ENCODE measurements at regions not wholly inside any gene's neighbourhood (a gene's known extent, or its start where the extent isn't known, plus 50 kb on each side); places are given as distances from the start of the nearest gene placed in this dataset.

- DNase-seq (ENCODE audit: low read depth, low spot score): no peak
Observed at GRCh38 chr5:119789406-119790117, 160.2 kb downstream of the FAM170A start.

DNA sequence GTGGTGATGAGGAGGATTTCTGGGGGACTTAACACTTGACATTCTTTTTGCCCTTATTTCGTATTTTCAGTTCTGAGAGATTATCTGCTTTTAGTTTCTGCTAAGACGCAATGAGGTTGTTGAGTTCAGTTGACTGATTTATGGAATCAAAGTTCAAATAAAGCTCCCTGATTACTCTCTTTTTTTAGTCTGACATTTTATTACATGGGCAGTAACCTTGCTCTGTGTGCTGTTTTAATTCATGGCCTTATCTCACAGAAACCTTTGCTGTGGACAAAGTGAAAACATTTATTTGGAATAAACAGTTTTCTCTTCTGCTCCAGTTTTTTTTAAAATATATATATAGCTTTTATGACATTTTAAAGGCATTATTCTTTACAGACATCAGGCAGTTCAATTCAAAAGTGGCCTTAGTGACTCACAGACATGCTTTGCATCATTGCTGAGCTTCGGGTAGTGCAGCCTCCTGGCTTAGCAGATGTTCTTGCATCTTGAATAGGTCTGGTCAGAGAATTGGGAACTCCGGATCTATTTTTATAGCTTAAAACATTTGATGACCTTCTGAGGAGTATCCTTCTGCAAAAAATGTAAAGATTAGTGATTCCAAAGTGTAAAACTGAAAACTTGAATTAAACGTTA, 162.9 kb downstream of the FAM170A start:
- no peak for DNase-seq (ENCODE audit: low read depth, low spot score)

GRCh38 chr5:119795768-119796167, 166.4 kb downstream of the FAM170A start:
- DNase-seq (ENCODE audit: low read depth, low spot score): no peak

GRCh38 chr5:119801570-119801969, 172.2 kb downstream of the FAM170A start:
- no peak for DNase-seq (ENCODE audit: low read depth, low spot score)

DNA sequence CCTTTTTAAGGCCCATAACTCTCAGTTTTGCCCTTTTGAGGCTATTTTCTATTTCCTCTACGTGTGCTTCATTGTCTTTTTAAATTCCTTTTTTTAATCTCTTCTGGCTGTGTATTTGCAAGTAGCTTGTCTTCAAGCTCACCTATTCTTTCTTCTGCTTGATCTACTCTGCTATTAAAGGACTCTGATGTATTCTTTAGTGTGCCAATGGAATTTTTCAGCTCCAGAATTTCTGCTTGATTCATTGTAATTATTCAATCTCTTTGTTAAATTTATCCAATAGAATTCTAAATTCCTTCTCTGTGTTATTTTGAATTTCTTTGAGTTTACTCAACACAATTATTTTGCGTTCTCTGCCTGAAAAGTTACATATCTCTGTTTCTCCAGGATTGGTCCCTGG, 178.7 kb downstream of the FAM170A start:
- DNase-seq (ENCODE audit: low read depth, low spot score): no peak

DNA sequence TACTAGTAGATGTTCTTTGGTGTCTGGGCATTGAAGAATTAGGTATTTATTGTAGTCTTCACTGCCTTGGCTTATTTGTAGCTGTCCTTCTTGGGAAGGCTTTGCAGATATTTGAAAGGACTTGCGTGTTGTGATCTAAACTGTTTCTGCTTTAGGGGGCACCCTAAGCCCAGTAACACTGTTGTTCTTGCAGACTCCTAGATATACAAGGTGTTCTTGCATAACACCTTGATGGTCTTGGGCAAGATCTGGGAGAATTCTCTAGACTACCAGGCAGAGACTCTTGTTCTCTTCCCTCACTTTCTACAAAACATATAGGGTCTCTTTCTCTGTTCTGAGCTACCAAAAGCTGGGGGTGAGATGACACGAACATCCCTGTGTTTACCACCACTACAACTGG, 179.1 kb downstream of the FAM170A start:
- no peak for DNase-seq (ENCODE audit: low read depth, low spot score)

DNA sequence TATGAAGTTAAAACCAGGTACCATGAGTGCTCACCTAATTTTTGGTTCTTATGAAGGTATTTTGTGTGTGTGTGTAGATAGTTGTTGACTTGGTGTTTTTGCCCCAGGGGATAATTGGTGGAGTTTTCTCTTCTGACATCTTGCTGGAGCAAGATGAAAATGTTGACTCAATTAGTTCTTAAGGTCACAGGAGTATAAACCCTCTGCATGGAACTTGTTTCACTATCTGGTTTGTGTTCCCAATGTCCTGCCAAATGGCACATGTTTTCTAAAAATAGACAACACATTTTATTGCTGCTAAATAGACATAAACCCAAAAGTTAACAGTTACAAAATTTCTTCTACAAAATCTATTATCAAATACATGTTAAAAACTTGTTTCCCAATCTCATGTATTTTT, 180.9 kb downstream of the FAM170A start:
- DNase-seq (ENCODE audit: low read depth, low spot score): no peak

GRCh38 chr5:119811458-119811857, 182.1 kb downstream of the FAM170A start:
- DNase-seq (ENCODE audit: low read depth, low spot score): no peak

GRCh38 chr5:119814655-119815054, 185.3 kb downstream of the FAM170A start:
- no peak for DNase-seq (ENCODE audit: low read depth, low spot score)

DNA sequence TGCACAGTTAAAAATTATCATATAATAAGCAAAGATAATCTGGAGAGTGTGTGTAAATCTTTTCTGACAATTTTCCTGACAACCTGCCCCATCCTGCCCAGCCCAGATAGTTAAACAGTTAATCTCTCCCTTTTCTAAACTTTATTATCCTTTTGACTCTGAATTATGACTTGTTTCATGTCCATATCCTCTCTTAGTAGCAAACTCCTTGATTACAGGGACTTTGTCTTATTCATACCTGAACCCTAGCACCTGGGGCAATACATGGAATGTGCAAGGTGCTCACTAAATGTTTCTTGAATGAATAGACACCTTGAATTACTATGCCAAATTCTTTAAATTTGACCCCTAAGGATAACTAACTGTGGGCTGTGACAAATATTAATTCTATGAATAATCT, 186.7 kb downstream of the FAM170A start:
- DNase-seq (ENCODE audit: low read depth, low spot score): no peak

DNA sequence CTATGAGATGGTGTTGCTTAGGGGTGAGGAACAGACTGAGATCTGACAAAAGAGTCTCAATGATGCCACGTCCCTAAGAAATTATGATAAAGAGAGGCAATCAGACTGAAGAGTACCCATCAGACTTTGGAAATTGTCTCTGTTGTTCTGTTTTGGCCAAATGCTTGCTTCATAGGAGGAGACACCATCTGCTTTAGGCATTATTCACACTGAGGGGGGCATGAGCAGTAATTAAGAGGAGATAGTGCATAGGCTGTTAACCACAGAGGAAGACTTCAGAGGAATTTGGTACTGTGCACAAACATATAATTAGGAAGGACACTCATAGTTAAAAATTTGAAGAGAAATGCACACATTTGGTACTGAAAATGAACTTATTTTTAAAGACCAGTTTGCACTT, 190.7 kb downstream of the FAM170A start:
- DNase-seq (ENCODE audit: low read depth, low spot score): no peak

- no peak for DNase-seq (ENCODE audit: low read depth, low spot score)
Observed at GRCh38 chr5:119820608-119821007, 191.2 kb downstream of the FAM170A start.

- no peak for DNase-seq (ENCODE audit: low read depth, low spot score)
Observed at GRCh38 chr5:119828541-119828940, 199.2 kb downstream of the FAM170A start.

- no peak for DNase-seq (ENCODE audit: low read depth, low spot score)
Observed at GRCh38 chr5:119829341-119829740, 200.0 kb downstream of the FAM170A start.

DNA sequence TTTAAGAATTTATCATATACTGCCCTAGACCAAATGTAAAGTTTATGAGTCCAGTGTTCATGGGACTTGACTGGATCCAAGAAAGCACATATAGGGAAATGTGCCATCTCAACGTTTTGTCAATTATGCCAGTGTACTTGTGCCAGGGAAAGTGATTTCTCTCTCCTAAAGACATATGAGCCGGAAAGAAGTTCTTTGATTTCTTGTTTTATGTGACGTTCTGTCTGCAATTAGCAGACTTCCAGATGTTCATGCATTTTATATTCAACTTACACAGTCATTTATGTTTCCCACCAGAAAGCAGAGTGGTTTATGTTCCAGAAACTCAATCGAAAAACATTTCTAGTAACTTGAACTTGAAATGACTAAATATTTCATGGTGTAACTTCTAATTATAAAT, 203.8 kb downstream of the FAM170A start:
- DNase-seq (ENCODE audit: low read depth, low spot score): no peak

GRCh38 chr5:119840175-119840574, 210.8 kb downstream of the FAM170A start:
- DNase-seq (ENCODE audit: low read depth, low spot score): no peak

- no peak for DNase-seq (ENCODE audit: low read depth, low spot score)
Observed at GRCh38 chr5:119852140-119852539, 222.8 kb downstream of the FAM170A start.

GRCh38 chr5:119860463-119860862, 231.1 kb downstream of the FAM170A start:
- DNase-seq (ENCODE audit: low read depth, low spot score): no peak

- DNase-seq (ENCODE audit: low read depth, low spot score): no peak
Observed at GRCh38 chr5:119862619-119863018, 233.3 kb downstream of the FAM170A start.

- DNase-seq (ENCODE audit: low read depth, low spot score): no peak
Observed at GRCh38 chr5:119864286-119864685, 234.9 kb downstream of the FAM170A start.

GRCh38 chr5:119873611-119874010, 244.3 kb downstream of the FAM170A start:
- DNase-seq (ENCODE audit: low read depth, low spot score): no peak

DNA sequence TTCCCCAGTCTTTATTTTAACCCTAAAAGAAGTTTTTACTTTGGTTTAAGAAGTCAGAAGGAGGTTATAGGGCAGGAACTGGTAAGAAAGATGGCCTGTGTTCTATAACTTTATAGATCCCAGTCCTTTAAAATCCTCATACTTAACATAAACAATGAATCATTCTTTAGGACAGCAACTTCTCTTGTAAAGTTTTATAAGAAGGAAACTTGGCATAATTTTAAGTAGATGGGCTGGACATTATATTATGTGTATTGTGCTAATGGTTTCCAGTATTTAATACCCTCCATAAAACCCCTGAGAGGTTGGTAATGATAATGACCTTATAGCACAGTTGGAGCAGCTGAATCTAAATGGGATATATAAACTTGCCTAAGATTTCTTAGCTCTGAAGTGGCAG, 247.2 kb downstream of the FAM170A start:
- DNase-seq (ENCODE audit: low read depth, low spot score): no peak

DNA sequence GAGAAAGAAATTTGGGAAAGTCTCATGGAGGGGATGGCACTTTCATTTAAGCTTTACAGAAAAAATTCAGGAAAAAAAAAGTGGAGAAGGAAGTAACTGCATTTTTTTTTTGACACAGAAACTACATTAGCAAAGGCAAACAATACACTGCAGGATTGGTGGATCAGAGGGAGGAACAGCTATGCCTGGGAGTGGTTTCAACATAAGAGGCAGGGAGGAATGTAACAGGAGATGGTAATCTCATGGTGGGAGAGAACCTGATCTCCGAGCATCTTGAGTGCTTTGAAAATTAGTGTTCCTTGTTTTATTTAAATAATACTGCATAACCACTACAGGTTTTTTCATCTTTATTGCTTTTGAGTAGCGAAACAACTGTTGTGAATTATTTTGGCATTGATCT, 249.4 kb downstream of the FAM170A start:
- DNase-seq (ENCODE audit: low read depth, low spot score): no peak

DNA sequence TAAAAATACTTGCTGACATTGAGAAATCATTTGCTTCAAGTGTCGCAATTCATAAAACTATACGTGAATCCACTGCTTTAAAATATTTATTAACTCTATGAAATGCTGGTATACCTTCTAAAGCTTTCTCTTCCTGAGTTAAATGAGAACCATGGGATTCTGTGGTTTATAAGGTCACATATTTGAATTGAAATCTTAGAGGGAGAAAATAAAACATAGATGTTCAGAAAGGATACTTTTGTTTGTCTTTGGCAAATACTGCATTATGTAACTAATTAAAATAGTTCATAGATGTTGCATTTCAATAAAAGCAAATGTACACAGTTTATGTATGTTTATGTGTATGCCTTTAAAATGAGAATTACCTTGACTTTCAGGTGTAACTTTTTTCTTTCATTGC, 250.1 kb downstream of the FAM170A start:
- no peak for DNase-seq (ENCODE audit: low read depth, low spot score)
